ENCODE measurements at regions not wholly inside any gene's neighbourhood (a gene's known extent, or its start where the extent isn't known, plus 50 kb on each side); places are given as distances from the start of the nearest gene placed in this dataset.

GRCh38 chr9:18114559-18115475 is 359.1 kb upstream of the ADAMTSL1 start:
- H2BK5ac ChIP-seq (ENCODE audit: low read length) = no peak overlapping the region
- H4K8ac ChIP-seq (ENCODE audit: low read depth, low read length) = no peak overlapping the region
- no peak overlapping the region for H4K91ac ChIP-seq (ENCODE audit: low read depth, low read length, poor library complexity)
- no peak overlapping the region for H2BK120ac ChIP-seq (ENCODE audit: low read depth, low read length)
- H2BK12ac ChIP-seq (ENCODE audit: low read length) = no peak overlapping the region
- no peak overlapping the region for H3K27ac ChIP-seq (replicated peaks; ENCODE audit: low read length)
- H3K4me1 ChIP-seq (ENCODE audit: control insufficient read depth in 2 of 2, insufficient read depth in 1 of 2, low read depth in 1 of 2, low read length in 2 of 2) = no peaks in the 10 kb centered on the region
- no peaks in the 10 kb centered on the region for H3K9me3 ChIP-seq (replicated peaks in 1 of 2; ENCODE audit: control insufficient read depth in 2 of 2, insufficient read depth in 1 of 2, low read depth in 1 of 2, low read length in 2 of 2)
- no peak overlapping the region for H2BK15ac ChIP-seq (ENCODE audit: low read length)
- H2AFZ ChIP-seq (ENCODE audit: low read length) = no peak overlapping the region
- no peak overlapping the region for H3K4me2 ChIP-seq (ENCODE audit: insufficient read depth, low read length, poor library complexity, severe bottlenecking)
- no peak overlapping the region for H3K9ac ChIP-seq (ENCODE audit: low read depth, low read length, poor library complexity)
- H3K18ac ChIP-seq (ENCODE audit: low read length) = no peak overlapping the region
- no CpG with 5 or more reads among the region's 10 CpGs for WGBS, 2 donors (ENCODE audit: extremely low coverage in 2 of 2, insufficient read length in 2 of 2, insufficient replicate concordance in 1 of 2)
- H3K14ac ChIP-seq (ENCODE audit: low read length) = no peak overlapping the region
- no peaks in the 10 kb centered on the region for H3K36me3 ChIP-seq (replicated peaks in 1 of 2; ENCODE audit: control insufficient read depth in 2 of 2, insufficient read depth in 2 of 2, low read length in 2 of 2)
- H3K4ac ChIP-seq (ENCODE audit: low read length) = no peak overlapping the region
- no peaks in the 10 kb centered on the region for H3K79me1 ChIP-seq (ENCODE audit: low read depth, low read length)
- no peak overlapping the region for H2AK5ac ChIP-seq (ENCODE audit: low read depth, low read length)
- no peak overlapping the region for H3K23ac ChIP-seq (ENCODE audit: low read depth, low read length, poor library complexity)
- no peak overlapping the region for H3K4me3 ChIP-seq (ENCODE audit: low read length in 2 of 2)
- no peaks in the 10 kb centered on the region for H3K27me3 ChIP-seq (ENCODE audit: control insufficient read depth in 3 of 3, insufficient read depth in 3 of 3, low read depth in 1 of 3, low read length in 3 of 3)
- DNase-seq (ENCODE audit: low spot score) = no peak

GRCh38 chr9:18118268-18118667 is 355.7 kb upstream of the ADAMTSL1 start:
- H3K4ac ChIP-seq (ENCODE audit: low read length) = no peak overlapping the region
- H4K8ac ChIP-seq (ENCODE audit: low read depth, low read length) = no peak overlapping the region
- H3K27me3 ChIP-seq (ENCODE audit: control insufficient read depth in 3 of 3, insufficient read depth in 3 of 3, low read depth in 1 of 3, low read length in 3 of 3) = no peaks in the 10 kb centered on the region
- no peak overlapping the region for H4K91ac ChIP-seq (ENCODE audit: low read depth, low read length, poor library complexity)
- H3K23ac ChIP-seq (ENCODE audit: low read depth, low read length, poor library complexity) = no peak overlapping the region
- H3K14ac ChIP-seq (ENCODE audit: low read length) = no peak overlapping the region
- H3K4me3 ChIP-seq (ENCODE audit: low read length in 2 of 2) = no peak overlapping the region
- H2BK15ac ChIP-seq (ENCODE audit: low read length) = no peak overlapping the region
- no peaks in the 10 kb centered on the region for H3K4me1 ChIP-seq (ENCODE audit: control insufficient read depth in 2 of 2, insufficient read depth in 1 of 2, low read depth in 1 of 2, low read length in 2 of 2)
- no peak overlapping the region for H2BK12ac ChIP-seq (ENCODE audit: low read length)
- no peaks in the 10 kb centered on the region for H3K79me1 ChIP-seq (ENCODE audit: low read depth, low read length)
- H3K4me2 ChIP-seq (ENCODE audit: insufficient read depth, low read length, poor library complexity, severe bottlenecking) = no peak overlapping the region
- no peaks in the 10 kb centered on the region for H3K36me3 ChIP-seq (replicated peaks in 1 of 2; ENCODE audit: control insufficient read depth in 2 of 2, insufficient read depth in 2 of 2, low read length in 2 of 2)
- no peak overlapping the region for H2AK5ac ChIP-seq (ENCODE audit: low read depth, low read length)
- H2BK5ac ChIP-seq (ENCODE audit: low read length) = no peak overlapping the region
- H2BK120ac ChIP-seq (ENCODE audit: low read depth, low read length) = no peak overlapping the region
- H3K9me3 ChIP-seq (replicated peaks in 1 of 2; ENCODE audit: control insufficient read depth in 2 of 2, insufficient read depth in 1 of 2, low read depth in 1 of 2, low read length in 2 of 2) = no peaks in the 10 kb centered on the region
- DNase-seq (ENCODE audit: low spot score) = no peak
- no peak overlapping the region for H3K18ac ChIP-seq (ENCODE audit: low read length)
- H2AFZ ChIP-seq (ENCODE audit: low read length) = no peak overlapping the region
- no peak overlapping the region for H3K27ac ChIP-seq (replicated peaks; ENCODE audit: low read length)
- no peak overlapping the region for H3K9ac ChIP-seq (ENCODE audit: low read depth, low read length, poor library complexity)

GRCh38 chr9:18122171-18122570 is 351.8 kb upstream of the ADAMTSL1 start:
- Histone ChIP-seq H4K8ac (ENCODE audit: low read depth, low read length) (no peak overlapping the region), H3K4me3 (ENCODE audit: low read length in 2 of 2) (no peak overlapping the region), H3K14ac (ENCODE audit: low read length) (no peak overlapping the region), H3K9ac (ENCODE audit: low read depth, low read length, poor library complexity) (no peak overlapping the region), H3K4ac (ENCODE audit: low read length) (no peak overlapping the region), H3K4me2 (ENCODE audit: insufficient read depth, low read length, poor library complexity, severe bottlenecking) (no peak overlapping the region), H2BK12ac (ENCODE audit: low read length) (no peak overlapping the region), H3K18ac (ENCODE audit: low read length) (no peak overlapping the region), H2BK5ac (ENCODE audit: low read length) (no peak overlapping the region), H3K27ac (replicated peaks; ENCODE audit: low read length) (no peak overlapping the region), H3K23ac (ENCODE audit: low read depth, low read length, poor library complexity) (no peak overlapping the region), H3K79me1 (ENCODE audit: low read depth, low read length) (no peaks in the 10 kb centered on the region), H3K9me3 (replicated peaks in 1 of 2; ENCODE audit: control insufficient read depth in 2 of 2, insufficient read depth in 1 of 2, low read depth in 1 of 2, low read length in 2 of 2) (no peaks in the 10 kb centered on the region), H3K4me1 (ENCODE audit: control insufficient read depth in 2 of 2, insufficient read depth in 1 of 2, low read depth in 1 of 2, low read length in 2 of 2) (no peaks in the 10 kb centered on the region), H2BK15ac (ENCODE audit: low read length) (no peak overlapping the region), H3K27me3 (ENCODE audit: control insufficient read depth in 3 of 3, insufficient read depth in 3 of 3, low read depth in 1 of 3, low read length in 3 of 3) (no peaks in the 10 kb centered on the region), H2AFZ (ENCODE audit: low read length) (no peak overlapping the region), H2AK5ac (ENCODE audit: low read depth, low read length) (no peak overlapping the region), H3K36me3 (replicated peaks in 1 of 2; ENCODE audit: control insufficient read depth in 2 of 2, insufficient read depth in 2 of 2, low read length in 2 of 2) (no peaks in the 10 kb centered on the region), H2BK120ac (ENCODE audit: low read depth, low read length) (no peak overlapping the region), H4K91ac (ENCODE audit: low read depth, low read length, poor library complexity) (no peak overlapping the region)
- DNase-seq (ENCODE audit: low spot score) = no peak
- no CpG with 5 or more reads among the region's 1 CpG for WGBS, 2 donors (ENCODE audit: extremely low coverage in 2 of 2, insufficient read length in 2 of 2, insufficient replicate concordance in 1 of 2)

GRCh38 chr9:18124760-18125159 is 349.2 kb upstream of the ADAMTSL1 start:
- H3K4me2 ChIP-seq (ENCODE audit: insufficient read depth, low read length, poor library complexity, severe bottlenecking) = no peak overlapping the region
- WGBS, 2 donors (ENCODE audit: extremely low coverage in 2 of 2, insufficient read length in 2 of 2, insufficient replicate concordance in 1 of 2) = no CpG with 5 or more reads among the region's 1 CpG
- no peak overlapping the region for H3K27ac ChIP-seq (replicated peaks; ENCODE audit: low read length)
- no peaks in the 10 kb centered on the region for H3K27me3 ChIP-seq (ENCODE audit: control insufficient read depth in 3 of 3, insufficient read depth in 3 of 3, low read depth in 1 of 3, low read length in 3 of 3)
- no peak overlapping the region for H3K4me3 ChIP-seq (ENCODE audit: low read length in 2 of 2)
- H4K8ac ChIP-seq (ENCODE audit: low read depth, low read length) = no peak overlapping the region
- H3K79me1 ChIP-seq (ENCODE audit: low read depth, low read length) = no peaks in the 10 kb centered on the region
- H3K4me1 ChIP-seq (ENCODE audit: control insufficient read depth in 2 of 2, insufficient read depth in 1 of 2, low read depth in 1 of 2, low read length in 2 of 2) = peaks cover under 1 to 1% of the 10 kb centered on the region in 2 donors
- no peak overlapping the region for H2BK5ac ChIP-seq (ENCODE audit: low read length)
- H2AK5ac ChIP-seq (ENCODE audit: low read depth, low read length) = no peak overlapping the region
- H2AFZ ChIP-seq (ENCODE audit: low read length) = no peak overlapping the region
- H4K91ac ChIP-seq (ENCODE audit: low read depth, low read length, poor library complexity) = no peak overlapping the region
- H3K18ac ChIP-seq (ENCODE audit: low read length) = no peak overlapping the region
- no peaks in the 10 kb centered on the region for H3K9me3 ChIP-seq (replicated peaks in 1 of 2; ENCODE audit: control insufficient read depth in 2 of 2, insufficient read depth in 1 of 2, low read depth in 1 of 2, low read length in 2 of 2)
- H3K14ac ChIP-seq (ENCODE audit: low read length) = no peak overlapping the region
- no peak overlapping the region for H3K4ac ChIP-seq (ENCODE audit: low read length)
- DNase-seq (ENCODE audit: low spot score) = no peak
- no peak overlapping the region for H3K23ac ChIP-seq (ENCODE audit: low read depth, low read length, poor library complexity)
- no peak overlapping the region for H2BK12ac ChIP-seq (ENCODE audit: low read length)
- no peak overlapping the region for H2BK15ac ChIP-seq (ENCODE audit: low read length)
- no peak overlapping the region for H2BK120ac ChIP-seq (ENCODE audit: low read depth, low read length)
- H3K36me3 ChIP-seq (replicated peaks in 1 of 2; ENCODE audit: control insufficient read depth in 2 of 2, insufficient read depth in 2 of 2, low read length in 2 of 2) = no peaks in the 10 kb centered on the region
- H3K9ac ChIP-seq (ENCODE audit: low read depth, low read length, poor library complexity) = no peak overlapping the region
